WTC11 (cell line): ENCODE measurements at regions not wholly inside any gene's neighbourhood (a gene's known extent, or its start where the extent isn't known, plus 50 kb on each side); places are given as distances from the start of the nearest gene placed in this dataset.

Experiments
- MAX ChIP-seq: sonication (generic); formaldehyde crosslinking; IDR thresholded peaks from 2 replicates; pipeline ENCODE4 v1.8.0; 2022; ENCODE audit warnings: mild to moderate bottlenecking, missing genetic modification reagents
- NFYB ChIP-seq: sonication (generic); formaldehyde crosslinking; conservative IDR thresholded peaks from 2 replicates; pipeline ENCODE4 v1.8.0; 2022; ENCODE audit warnings: low read depth, missing genetic modification reagents
- RELA ChIP-seq: sonication (generic); formaldehyde crosslinking; IDR thresholded peaks from 2 replicates; pipeline ENCODE4 v1.8.1; 2022; ENCODE audit warnings: missing genetic modification reagents, mild to moderate bottlenecking, borderline replicate concordance
- TEAD4 ChIP-seq: sonication (generic); formaldehyde crosslinking; IDR thresholded peaks from 2 replicates; pipeline ENCODE4 v1.8.0; 2022; ENCODE audit warnings: mild to moderate bottlenecking, missing genetic modification reagents
- TP53 ChIP-seq: sonication (generic); formaldehyde crosslinking; IDR thresholded peaks from 2 replicates; pipeline ENCODE4 v1.8.1; 2023; ENCODE audit warnings: mild to moderate bottlenecking, missing genetic modification reagents
- TF ChIP-seq, protein P1 (sequence below): sonication (generic); formaldehyde crosslinking; IDR thresholded peaks from 2 replicates; pipeline ENCODE4 v1.8.1; 2023; ENCODE audit warnings: mild to moderate bottlenecking, moderate library complexity, missing genetic modification reagents
- TF ChIP-seq, protein P2 (sequence below): sonication (generic); formaldehyde crosslinking; IDR thresholded peaks from 2 replicates; pipeline ENCODE4 v1.8.1; 2022; ENCODE audit warnings: mild to moderate bottlenecking, moderate library complexity, missing genetic modification reagents
- TF ChIP-seq, protein P3 (sequence below): sonication (generic); formaldehyde crosslinking; IDR thresholded peaks from 2 replicates; pipeline ENCODE4 v1.8.1; 2023; ENCODE audit warnings: mild to moderate bottlenecking, missing genetic modification reagents, moderate library complexity

GRCh38 chr4:106604319-106605051, 235.9 kb upstream of the GIMD1 start:
- TF ChIP-seq TEAD4 (CRISPR knock-in tag), result no peak
- TF ChIP-seq, protein P1, sequence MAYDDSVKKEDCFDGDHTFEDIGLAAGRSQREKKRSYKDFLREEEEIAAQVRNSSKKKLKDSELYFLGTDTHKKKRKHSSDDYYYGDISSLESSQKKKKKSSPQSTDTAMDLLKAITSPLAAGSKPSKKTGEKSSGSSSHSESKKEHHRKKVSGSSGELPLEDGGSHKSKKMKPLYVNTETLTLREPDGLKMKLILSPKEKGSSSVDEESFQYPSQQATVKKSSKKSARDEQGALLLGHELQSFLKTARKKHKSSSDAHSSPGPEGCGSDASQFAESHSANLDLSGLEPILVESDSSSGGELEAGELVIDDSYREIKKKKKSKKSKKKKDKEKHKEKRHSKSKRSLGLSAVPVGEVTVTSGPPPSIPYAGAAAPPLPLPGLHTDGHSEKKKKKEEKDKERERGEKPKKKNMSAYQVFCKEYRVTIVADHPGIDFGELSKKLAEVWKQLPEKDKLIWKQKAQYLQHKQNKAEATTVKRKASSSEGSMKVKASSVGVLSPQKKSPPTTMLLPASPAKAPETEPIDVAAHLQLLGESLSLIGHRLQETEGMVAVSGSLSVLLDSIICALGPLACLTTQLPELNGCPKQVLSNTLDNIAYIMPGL (CRISPR knock-in tag), result no peak
- no peak for TF ChIP-seq NFYB (CRISPR knock-in tag)
- TF ChIP-seq, protein P2, sequence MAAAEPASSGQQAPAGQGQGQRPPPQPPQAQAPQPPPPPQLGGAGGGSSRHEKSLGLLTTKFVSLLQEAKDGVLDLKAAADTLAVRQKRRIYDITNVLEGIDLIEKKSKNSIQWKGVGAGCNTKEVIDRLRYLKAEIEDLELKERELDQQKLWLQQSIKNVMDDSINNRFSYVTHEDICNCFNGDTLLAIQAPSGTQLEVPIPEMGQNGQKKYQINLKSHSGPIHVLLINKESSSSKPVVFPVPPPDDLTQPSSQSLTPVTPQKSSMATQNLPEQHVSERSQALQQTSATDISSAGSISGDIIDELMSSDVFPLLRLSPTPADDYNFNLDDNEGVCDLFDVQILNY, result no peak
- TF ChIP-seq, protein P3, sequence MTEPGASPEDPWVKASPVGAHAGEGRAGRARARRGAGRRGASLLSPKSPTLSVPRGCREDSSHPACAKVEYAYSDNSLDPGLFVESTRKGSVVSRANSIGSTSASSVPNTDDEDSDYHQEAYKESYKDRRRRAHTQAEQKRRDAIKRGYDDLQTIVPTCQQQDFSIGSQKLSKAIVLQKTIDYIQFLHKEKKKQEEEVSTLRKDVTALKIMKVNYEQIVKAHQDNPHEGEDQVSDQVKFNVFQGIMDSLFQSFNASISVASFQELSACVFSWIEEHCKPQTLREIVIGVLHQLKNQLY (CRISPR knock-in tag), result no peak
- TF ChIP-seq MAX (CRISPR knock-in tag), result no peak
- TF ChIP-seq RELA (CRISPR knock-in tag), result no peak
- no peak for TF ChIP-seq TP53
